Dedifferentiated amniotic fluid mesenchymal stem cell (primary cell): ENCODE measurements at regions not wholly inside any gene's neighbourhood (a gene's known extent, or its start where the extent isn't known, plus 50 kb on each side); places are given as distances from the start of the nearest gene placed in this dataset.
"Not testable (repeated sequence)": the region's sequence is repeated elsewhere in the genome, so short reads cannot be mapped to it uniquely, and the experiment has no call there.

Experiments
- DNase-seq: peaks from one replicate; pipeline ENCODE4 v3.0.0-alpha.2; 2016; ENCODE audit errors: extremely low spot score

DNA sequence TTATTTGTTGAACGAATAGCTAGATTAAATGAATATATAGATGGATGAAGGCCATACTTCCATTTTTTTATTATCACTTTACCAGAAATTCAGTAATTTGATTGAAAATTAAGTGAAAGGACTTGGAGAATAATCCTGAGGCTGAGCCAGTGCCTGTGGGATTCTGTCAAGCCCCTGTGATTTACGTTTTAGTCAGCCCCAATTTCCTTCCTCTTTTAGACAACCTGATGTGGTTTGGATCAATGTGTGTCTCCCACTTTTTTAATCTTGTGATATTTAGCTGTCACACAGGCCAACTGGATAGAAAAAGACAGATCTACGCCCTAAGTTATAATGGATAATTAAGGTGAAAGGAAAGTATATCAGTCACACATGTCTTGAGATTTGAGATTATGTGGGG lies 188.8 kb downstream of the EDN1 start:
- DNase-seq, result no peak

DNA sequence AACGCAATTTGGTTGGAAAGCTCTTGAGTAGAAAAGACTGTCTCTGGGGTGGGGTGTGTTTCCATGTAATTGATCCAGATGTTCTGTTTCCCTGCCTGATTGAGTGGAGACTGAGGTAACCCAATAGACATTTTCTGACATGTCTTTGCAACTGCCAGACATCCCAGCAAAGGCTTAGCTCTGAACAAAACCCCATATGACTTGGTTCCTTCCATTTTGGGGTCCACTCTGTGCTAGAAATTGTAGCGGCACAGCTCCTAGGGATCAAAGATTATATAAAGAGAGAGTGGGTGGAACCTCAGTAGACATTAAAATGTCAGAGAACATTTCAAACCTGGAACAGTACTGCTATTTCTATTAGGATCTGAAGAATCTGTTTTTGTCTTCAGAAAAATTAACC lies 189.3 kb downstream of the EDN1 start:
- no peak for DNase-seq

DNA sequence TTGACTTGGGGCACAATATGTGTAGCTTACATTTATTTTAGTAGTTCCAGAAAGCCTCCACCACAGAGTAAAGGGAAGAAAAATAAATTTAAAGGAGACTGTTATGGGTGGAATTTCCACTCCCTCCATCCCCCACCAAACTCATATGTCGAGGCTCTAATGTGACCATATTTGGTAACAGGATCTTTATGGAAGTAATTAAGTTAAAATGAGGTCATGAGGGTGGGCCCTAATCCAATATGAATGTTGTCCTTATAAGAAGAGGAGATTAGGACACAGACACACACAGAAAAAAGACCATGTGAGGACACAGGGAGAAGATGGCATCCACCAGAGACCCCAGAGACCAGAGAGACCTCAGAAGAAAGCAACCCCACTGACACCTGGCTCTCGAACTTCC lies 189.7 kb downstream of the EDN1 start:
- no peak for DNase-seq

DNA sequence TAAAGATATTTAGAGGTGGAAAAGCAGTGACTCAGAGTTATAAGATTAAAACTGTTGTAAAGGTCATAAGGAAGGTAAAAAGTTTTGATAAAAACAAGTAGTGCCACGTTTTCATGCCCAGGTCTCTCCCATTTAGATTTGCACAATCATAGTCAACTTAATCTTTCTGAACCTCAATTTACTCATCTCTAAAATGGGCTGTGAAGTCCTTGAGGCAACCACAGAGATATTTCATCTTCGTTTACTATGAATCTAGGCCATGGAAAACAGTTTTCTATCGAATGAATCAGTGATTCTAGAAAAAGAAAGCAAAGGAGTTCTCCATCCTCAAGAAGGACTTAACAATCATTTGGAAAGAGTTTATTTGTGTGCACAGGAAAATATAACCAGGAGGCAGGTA lies 190.2 kb downstream of the EDN1 start:
- DNase-seq, result no peak

DNA sequence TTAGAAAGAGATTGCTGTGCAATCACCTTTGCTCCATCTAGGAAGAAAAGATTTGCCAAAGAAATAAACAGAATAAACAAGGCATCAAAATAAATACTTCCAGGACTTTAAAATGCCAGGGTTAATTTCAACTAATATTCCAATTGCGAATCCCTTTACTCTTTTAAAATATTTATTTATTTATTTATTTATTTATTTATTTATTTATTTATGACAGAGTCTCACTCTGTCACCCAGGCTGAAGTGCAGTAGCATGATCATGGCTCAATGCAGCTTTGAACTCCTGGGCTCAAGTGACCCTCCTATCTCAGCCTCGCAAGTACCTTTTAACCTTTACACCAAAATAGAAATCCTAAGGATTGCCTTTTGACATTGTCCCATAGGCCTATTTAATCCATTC lies 191.1 kb downstream of the EDN1 start:
- DNase-seq, result no peak

DNA sequence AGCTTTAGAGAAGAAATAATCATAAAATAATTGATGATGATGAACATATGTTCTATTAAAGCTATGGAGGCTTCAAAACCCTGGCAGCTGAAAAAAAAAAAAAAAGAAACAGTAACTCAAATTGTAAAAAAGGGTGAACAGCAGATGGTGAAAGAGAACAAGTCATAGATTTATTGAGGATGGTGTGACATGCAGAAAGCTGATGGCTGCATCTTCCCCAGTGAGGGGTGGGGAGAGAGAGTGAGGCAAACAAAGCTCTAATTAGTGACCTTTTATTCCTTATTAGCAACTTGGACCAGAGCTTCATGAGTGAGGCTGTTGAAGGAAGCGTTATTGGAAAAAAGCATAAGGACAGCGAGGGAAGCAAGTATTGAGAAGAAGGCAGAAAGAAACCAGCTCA lies 191.7 kb downstream of the EDN1 start:
- no peak for DNase-seq

DNA sequence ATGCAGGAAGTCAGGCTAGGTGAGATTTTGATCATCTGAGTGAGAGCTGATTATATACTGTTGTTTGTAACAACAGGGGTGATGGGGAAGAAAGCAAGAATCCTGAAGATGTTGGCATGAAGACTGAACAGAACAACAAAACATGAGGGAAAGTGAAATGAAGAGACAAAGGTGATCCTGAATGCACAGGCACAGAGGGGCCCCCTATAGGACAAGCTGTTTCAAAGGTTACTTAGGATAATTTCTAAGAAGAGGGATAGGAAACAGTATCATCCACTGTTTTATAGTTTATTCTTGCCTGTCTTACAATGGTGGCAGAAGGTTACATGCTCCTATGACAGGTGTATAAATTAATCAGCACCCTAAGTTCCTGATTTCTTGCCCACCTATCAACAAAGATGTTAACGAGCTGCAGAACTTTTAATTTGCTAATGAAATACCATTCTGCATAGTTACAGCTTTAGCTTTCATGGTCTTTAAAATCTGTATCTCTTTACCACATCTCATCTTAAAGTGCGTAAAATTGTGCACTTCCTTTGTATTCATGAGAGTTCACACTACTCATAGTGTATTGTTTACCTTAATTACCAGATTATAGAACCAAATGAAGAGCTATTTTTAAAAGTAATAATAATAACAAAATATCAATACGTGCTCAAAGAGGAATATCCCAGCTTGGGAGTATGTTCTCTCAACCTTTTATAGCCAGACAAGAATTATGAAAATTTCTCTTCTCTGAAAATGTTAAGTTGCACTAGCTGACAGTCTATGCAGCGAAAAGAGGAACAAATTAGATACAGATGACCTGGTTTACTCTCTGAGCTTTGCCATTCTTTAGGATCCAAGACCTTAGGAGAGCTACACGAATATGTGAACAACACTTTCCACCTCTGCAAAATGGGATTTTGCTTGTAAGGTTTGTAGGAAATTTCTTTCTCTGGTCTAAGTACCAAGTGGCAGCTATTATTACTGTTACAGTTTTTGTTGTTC lies 192.5 kb downstream of the EDN1 start:
- no peak for DNase-seq

DNA sequence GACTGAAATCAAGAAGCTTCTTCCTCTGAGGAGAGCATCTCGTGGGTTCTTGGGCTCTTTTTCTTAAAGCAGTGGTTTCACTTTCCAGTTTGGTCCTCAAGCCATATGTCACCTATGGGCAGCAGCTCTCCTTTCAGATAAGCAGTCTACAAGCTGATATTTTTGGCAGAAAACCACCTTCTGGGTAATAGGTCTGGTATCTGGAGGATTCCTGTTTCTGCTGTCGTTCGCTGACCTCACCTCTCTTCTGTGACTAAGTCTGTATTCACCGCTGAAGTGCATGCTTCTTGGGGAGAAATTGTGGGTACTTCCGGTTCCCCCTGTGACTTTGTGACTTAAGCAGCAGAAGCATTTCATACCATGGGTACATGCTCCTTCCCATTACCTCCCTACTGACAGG lies 193.6 kb downstream of the EDN1 start:
- DNase-seq, result peak; percentile 63

DNA sequence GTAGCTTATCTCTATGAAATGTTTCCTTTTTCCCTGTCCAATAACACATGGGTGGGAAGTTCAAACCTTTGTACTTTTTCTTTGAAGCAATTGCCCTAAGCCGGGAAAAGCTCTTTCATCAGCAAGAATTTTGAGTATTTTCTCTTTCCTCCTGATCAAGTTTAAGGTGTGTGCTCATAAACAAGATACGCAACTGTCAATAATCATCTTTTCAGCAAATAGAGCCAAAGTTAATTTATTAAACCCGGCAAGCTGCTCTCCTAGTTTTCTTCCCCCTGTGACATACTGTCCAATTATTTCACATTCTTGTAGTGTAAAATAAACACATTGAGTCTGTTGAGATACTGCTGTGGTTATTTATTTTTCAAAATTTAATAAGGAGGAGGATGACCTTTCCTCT lies 194.4 kb downstream of the EDN1 start:
- no peak for DNase-seq

DNA sequence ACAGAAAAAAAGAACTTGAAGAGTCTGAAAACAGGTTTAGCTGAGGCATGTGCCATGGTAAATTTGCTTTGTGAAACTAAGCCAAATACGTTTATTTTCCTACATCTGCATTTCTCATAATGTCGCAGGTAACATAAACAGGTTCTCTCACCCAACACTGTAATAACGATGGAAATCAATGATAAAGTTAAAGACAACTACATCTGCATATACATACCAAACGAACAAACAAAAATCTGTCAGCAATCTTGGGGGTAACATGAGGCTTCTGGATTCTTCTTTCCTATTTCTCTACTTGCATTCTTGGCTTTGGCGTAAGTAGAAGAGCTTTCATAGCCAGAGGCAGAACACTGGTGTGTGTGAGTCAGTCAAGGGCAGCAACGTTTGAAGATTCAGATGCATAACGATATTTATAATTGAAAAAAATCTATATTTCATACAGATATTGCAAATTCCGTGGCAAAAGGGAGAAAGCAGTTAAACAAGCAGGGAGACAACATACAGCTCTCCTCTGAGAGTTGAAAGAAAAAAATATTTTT lies 195.1 kb downstream of the EDN1 start:
- DNase-seq, result no peak

DNA sequence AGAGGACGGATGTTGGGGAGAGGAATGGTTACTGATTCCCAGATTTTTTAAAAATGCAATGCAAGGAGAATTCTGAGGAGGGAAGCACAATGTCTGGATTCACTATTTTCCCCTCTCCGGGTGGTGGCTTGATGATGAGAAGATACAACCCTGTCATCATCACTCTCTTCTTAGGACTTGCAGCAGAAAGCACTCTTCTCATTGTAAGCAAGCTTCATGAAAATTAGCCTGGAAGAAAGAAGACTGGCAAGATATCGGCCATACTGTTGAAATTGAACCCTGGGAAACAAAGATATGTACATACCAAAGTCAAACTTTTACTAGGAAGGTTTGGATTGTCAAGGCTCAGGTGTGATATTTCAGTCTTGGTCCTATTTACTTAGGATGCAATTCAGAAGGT lies 195.7 kb downstream of the EDN1 start:
- DNase-seq, result no peak

DNA sequence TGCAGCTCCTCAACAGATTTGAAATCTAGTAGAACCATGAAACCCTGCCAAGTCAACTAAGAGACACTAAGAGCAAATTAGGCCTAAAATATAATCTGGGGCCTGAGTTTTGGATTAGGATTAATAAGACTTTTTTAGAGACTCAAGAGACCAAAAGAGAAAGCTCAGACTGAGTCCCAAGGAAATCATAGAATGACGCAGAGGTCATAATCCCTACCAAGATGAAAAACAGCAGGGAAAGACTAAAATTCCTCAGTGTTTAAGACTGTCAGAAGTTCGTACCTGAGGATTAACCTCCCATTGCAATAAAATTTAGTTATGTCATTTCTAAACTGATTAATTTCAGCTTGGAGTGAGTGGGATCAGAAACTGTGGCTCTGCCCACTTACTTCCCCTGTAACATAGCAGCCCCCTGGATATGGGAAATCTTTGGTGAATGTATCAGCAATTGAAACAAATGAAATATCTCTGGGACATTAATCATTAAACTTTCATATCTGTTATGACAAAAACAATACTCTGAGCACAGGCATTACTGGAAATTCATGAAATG lies 200.3 kb downstream of the EDN1 start:
- no peak for DNase-seq

DNA sequence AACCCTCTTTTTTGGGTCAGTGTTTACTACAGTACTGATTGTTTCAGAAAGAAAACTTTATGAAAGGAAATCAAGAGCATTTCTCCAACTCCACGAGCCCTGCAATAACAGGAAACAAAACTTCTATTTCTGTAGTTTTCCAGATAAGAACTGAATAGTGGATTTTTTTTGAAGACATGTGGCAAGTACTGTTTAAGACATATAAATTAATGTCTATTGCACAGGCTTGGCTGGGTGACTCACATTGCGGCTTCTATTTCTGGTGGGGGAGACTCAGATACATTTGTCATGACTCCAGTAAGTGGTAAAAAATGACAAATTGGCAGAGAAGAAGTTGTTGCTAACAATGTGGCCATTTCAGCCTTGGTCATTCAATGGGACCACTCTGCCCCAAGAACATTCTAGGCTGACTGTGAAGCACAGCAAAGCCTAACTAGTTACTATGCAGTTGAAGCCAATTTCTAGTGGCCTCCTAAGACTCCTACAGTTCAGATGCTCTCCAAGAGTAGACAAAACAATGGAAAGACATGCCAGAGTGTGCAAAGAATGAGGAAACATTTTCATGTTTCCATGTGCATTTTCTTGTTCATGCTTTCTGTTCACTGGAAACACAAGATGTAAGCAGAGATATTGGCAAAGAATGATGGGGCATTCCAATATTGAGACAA lies 200.9 kb downstream of the EDN1 start:
- peak; percentile 73 for DNase-seq

DNA sequence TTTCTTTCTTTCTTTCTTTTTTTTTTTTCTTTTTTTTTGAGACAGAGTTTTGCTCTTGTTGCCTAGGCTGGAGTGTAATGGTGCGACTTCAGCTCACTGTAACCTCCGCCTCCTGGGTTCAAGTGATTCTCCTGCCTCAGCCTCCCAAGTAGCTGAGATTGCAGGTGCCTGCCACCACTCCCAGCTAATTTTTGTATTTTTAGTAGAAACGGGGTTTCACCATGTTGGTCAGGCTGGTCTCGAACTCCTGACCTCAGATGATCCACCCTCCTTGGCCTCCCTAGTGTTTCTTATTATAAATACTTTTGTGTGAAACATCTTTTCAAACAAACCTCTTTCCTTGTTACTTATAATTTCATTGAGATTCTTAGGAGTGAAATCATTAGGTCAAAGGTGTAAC lies 202.8 kb downstream of the EDN1 start:
- DNase-seq, result not testable (repeated sequence)

DNA sequence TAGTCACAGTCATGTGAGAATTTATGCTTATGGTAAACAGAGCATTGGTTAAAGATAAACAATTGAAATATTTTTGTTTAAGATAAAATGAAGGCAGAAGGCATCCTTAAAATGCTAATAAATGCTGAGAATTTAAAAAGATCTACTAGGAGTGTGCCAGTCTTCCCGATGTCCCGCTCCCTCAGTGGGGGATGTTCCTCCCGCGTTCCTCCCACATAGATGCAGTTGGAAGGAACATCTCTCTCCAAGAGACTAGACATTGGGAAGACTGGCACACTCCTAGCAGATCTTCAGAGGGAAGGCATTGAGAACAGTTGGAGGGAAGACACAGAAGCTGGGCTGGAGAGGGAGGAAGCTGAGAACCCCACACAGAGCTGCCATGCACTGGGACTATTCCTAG lies 203.3 kb downstream of the EDN1 start:
- DNase-seq, result no peak

DNA sequence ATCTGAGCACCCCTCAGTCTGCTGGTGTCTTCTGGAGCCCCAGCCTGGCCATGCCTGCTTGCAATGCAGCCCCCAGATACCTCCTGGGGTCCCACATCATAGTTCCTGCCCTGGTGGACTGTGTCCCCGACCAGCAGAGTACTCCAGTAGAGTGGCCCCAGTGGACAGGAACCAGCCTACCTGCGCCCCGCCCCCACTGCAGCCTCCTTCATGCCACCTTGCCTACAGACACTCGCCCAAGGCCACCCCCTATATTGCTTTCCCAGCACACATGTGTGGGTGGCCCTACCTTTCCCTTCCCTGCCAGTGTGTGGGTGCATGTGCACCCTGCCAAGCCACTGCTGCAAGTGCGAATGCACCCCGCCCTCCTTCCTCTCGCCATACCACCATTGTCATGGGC lies 204.0 kb downstream of the EDN1 start:
- DNase-seq, result no peak

DNA sequence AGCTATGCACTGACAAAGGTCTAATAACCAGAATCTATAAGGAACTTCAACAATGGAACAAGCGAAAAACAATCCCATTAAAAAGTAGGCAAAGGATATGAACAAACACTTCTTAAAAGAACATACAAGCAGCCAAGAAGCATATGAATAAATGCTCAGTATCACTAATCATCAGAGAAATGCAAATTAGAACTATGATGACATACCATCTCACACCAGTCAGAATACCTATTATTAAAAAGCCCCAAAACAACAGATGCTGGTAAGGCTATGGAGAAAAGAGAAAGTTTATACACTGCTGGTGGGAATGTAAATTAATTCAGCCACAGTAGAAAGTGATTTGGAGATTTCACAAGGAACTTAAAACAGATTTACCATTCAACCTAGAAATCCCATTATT lies 211.8 kb downstream of the EDN1 start:
- DNase-seq, result no peak

DNA sequence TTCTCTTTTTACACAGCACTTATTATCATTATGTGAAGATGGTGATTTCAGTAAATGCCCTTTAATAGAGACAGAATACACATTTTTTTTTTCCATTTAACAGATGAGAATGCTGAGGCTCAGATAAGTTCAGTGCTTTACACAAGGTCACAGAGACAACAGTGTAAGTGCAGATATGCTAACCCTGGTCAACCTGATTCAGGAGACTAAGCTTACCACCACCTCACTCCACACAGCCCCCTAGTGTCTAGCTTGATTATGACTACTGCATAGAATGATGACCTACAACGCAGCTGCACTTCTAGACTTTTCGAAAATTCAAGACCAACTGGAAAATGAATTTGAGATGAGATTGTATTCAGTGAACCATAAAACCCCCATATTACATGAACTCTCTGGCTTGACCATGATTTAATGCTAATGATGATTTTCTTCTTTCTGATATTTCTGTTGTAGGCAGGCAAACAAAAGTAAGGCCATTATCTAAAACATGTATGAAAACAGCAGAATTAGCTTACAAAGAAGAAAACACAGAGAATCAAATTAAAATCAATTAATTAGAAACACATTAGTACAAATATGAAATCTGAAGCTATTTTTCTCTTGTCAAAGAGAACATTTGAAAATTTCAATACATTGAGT lies 212.1 kb upstream of the PHACTR1 start:
- DNase-seq, result no peak

DNA sequence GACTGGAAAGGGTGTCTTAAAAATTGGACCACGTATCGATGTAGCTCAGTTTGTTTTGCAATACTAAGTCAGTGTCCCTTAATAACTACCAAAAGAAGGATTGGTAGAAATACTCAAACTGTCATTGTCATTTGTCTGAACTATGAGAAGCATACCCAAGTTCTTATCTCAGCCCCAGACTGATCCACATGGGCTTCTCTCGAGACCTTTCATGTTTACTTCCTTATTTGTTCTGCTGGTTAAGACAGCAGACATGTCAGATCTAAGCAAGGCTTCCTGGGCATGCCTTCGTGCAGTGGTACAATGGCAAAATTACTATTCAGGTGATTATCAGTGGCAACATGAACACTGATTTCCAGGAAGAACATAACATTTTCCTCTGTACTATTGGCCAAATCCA lies 211.1 kb upstream of the PHACTR1 start:
- no peak for DNase-seq

DNA sequence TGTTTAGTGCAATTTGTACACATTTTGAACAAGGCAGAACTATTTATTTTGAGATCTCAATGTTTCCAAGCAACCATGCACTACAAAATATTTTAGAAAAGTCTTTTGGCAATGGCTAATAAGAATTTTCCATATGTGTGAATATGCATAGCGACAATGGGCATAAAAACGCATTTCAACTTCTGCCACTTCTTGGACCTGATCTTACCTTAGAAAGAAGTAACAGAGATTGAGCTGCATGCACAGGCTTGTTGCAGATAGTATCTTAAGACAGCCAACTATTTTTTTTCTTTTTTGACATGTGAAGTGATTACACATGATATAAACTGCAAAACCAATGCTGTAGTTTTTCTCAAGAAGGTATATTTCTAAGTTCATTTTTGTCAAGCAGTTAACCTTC lies 210.4 kb upstream of the PHACTR1 start:
- DNase-seq, result no peak

DNA sequence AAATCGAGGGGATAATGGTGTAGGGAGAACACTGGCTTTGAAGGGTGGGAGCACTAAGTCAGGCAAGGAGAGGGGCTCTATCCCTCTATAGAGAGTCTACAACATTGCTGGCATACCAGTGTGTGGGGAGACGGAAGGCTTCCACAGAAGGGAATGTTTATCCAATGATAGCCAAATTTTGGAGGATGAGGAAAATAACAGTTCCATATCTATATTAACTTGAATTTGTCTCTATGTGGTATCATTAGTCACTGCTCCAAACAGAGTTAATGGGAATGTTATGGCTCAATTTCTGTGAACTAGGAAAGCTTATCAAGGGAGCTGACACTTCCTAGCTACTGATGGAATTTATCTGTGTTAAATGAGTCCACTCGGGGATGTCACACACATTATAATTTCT lies 208.9 kb upstream of the PHACTR1 start:
- DNase-seq, result no peak

DNA sequence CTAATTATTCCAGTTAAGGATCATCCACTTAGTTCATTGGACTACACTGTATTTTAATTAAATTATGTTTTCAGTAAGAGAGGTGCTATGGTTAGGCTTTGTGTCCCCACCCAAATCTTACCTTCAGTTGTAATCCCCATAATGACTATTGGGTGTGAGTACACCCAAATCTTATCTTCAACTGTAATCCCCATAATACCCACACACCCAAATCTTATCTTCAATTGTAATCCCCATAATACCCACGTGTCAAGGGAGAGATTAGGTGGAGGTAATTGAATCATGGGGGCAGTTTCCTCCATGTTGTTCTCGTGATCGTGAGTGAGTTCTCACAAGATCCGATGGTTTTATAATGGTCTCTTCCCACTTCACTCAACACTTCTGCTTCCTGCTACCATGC lies 208.0 kb upstream of the PHACTR1 start:
- DNase-seq, result no peak
